GM12865 (cell line): ENCODE measurements at regions not wholly inside any gene's neighbourhood (a gene's known extent, or its start where the extent isn't known, plus 50 kb on each side); places are given as distances from the start of the nearest gene placed in this dataset.
"Not testable (repeated sequence)": the region's sequence is repeated elsewhere in the genome, so short reads cannot be mapped to it uniquely, and the experiment has no call there.

Experiments
- DNase-seq: peaks from one replicate; pipeline ENCODE4 v3.0.0; 2010; ENCODE audit warnings: low read depth
- H3K4me3 ChIP-seq: 2 replicates; pipeline ENCODE4 v1.5.1; 2011; ENCODE audit warnings: mild to moderate bottlenecking, low read depth, low read length, control low read depth
- TF ChIP-seq, protein P1 (sequence below): IDR thresholded peaks from 2 replicates; pipeline ENCODE4 v1.5.1; 2011; ENCODE audit warnings: low read length, control low read depth, low read depth, inconsistent platforms; ENCODE audit not compliant: insufficient read depth; ENCODE audit errors: missing control alignments

DNA sequence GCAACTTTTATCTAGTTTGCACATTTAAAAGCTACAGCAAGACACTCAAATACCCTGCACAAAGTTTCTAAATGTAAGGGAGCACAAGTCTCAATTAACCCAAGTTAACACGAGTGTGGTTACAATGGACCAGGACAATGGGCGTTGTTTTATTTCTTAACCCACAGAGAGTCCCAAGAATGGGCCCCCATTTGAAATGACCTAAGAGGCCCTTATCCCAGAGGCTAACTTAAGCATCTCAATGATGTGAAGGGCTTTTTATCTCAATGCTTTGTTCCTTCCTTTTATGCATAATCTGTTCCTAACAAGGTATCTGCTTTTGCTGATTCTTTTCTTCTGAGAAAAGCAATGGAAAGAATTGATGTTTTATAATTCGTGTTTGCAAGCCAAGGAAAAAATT lies 151.5 kb upstream of the SALL3 start:
- TF ChIP-seq, protein P1, sequence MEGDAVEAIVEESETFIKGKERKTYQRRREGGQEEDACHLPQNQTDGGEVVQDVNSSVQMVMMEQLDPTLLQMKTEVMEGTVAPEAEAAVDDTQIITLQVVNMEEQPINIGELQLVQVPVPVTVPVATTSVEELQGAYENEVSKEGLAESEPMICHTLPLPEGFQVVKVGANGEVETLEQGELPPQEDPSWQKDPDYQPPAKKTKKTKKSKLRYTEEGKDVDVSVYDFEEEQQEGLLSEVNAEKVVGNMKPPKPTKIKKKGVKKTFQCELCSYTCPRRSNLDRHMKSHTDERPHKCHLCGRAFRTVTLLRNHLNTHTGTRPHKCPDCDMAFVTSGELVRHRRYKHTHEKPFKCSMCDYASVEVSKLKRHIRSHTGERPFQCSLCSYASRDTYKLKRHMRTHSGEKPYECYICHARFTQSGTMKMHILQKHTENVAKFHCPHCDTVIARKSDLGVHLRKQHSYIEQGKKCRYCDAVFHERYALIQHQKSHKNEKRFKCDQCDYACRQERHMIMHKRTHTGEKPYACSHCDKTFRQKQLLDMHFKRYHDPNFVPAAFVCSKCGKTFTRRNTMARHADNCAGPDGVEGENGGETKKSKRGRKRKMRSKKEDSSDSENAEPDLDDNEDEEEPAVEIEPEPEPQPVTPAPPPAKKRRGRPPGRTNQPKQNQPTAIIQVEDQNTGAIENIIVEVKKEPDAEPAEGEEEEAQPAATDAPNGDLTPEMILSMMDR = no peak
- H3K4me3 ChIP-seq = no peak overlapping the region
- no peak for DNase-seq

DNA sequence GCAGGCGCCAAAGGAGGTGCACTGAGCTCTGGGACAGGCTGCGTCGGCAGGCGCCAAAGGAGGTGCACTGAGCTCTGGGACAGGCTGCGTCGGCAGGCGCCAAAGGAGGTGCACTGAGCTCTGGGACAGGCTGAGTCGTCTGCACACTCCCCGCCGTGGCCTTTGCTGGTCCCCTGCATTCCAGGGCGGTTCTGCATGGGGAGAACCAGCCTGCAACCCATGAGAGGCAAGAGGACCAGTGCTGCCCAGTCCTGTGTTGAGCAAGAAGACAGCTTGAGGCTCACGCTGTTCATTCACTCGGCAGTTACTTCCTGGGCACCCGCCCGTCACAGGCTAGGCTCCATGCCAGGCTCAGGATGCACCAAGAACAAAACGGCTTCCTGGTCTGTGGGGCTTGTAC lies 150.6 kb upstream of the SALL3 start:
- not testable (repeated sequence) for DNase-seq

DNA sequence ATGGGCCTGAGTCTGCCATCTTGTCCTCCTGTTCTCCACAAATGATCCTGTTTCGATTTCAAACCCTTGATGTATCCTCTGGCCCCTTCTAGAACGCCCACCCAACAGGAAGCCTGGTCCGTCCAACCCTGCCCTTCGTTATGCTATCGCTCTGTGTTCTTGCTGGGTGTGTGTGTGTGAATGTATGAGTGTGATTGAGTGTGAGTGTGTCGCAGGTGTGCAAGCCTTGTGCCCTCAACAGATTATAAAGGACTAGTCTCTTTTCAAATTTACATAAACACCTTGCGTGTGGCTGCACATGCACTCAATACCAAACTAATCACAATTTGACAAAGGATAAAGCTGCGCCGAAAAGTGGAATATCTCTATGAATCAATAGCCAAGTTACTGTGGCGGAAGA lies 149.5 kb upstream of the SALL3 start:
- TF ChIP-seq, protein P1 = no peak
- no peak for DNase-seq
- no peak overlapping the region for H3K4me3 ChIP-seq

More for the DNA sequence above, 150.6 kb upstream of the SALL3 start:
- H3K4me3 ChIP-seq = not testable (repeated sequence)

DNA sequence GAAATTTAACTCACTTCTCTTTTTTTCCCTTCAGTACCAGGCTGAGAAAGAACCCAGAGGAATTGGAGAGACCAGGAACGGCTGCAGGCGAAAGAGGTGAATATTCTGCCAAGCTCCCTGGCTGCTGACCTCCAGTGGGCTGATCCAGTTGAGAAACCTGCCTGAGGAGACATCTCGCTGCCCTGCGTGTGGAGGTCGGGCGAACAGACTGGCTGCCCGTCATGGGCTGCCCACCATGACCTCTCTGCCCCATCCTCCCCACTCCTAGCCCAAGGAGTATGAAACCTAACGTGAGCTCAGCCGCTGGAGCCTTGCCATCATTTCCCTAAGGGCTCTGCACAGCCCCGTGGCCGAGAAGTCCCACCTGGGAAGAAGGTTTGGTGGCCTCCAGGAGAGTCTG lies 148.8 kb upstream of the SALL3 start:
- DNase-seq = no peak

DNA sequence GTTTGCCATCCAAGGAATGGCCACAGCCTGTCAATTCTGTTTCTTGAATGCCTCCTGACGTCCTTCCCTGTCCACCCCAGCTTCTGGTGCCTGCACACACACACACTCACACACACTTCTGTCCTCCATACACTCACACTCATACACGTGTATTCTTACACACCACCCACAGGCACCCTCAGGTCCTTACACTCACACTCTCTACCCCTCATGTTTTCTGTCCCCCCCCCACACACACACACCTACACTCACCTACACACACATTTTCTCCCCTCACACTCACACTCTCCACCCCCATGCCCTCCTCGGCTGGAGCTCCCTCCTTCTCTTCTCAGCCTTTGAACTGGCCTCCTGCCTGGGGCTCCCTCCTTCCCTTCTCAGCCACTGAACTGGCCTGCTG lies 148.0 kb upstream of the SALL3 start:
- H3K4me3 ChIP-seq = no peak overlapping the region
- no peak for DNase-seq
- TF ChIP-seq, protein P1 = no peak

More for the DNA sequence above, 148.8 kb upstream of the SALL3 start:
- H3K4me3 ChIP-seq = no peak overlapping the region
- TF ChIP-seq, protein P1 = no peak

DNA sequence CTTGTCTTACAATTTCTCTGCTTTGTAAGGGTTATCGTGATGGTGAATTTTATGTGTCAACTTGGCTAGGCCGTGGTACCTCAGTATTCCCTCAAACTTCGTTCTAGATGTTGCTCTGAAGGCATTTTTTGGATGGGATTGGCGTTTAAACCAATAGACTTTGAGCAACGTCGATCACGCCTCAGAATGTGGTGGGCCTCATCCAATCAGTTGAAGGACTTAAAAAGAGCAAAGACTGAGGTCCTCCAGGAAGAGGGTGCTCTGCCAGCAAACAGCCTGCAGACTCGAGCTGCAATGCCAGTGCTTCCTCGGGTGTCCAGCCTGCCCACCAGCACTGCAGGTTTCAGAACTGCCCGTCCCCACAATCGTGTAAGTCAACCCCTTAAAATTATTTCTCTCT lies 145.8 kb upstream of the SALL3 start:
- no peak overlapping the region for H3K4me3 ChIP-seq
- no peak for DNase-seq
- TF ChIP-seq, protein P1 = no peak

DNA sequence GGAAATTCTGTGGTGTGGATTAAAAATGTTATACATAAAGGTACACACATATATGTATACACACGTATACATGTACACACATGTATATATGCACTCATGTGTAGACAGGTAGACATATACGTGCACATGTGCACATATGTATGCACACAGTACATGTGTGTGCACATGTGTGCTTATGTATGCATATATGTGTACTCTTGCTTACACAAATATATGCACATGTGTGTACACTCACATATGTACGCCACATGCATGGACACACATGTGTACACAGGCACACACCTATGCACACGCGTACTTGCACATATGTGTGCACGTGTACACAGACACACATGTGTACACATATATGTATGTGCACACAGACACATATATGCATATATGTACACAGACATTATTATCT lies 142.8 kb upstream of the SALL3 start:
- no peak for DNase-seq
- no peak overlapping the region for H3K4me3 ChIP-seq
- TF ChIP-seq, protein P1 = no peak
